ENCODE measurements at regions not wholly inside any gene's neighbourhood (a gene's known extent, or its start where the extent isn't known, plus 50 kb on each side); places are given as distances from the start of the nearest gene placed in this dataset.

DNA sequence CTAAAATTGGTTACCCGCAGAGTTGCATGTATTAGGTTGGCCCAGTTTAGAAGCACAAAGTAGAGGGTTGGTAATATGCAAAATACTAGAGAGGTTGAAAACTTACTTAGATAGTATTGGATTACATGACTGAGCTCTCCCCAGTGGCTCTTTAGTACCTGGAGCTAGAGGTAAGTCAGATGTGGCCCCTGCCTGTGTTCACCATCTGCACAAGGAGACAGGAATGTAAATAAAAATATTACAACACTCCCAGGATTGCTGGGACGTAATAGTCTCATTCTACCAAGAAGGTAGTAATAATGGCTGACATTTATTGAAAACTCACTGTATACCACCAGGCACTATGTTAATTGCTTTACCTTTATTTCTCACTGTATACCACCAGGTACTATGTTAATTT is 129.6 kb downstream of the SLC17A6 start:
- no peak overlapping the region for H3K27ac ChIP-seq (ENCODE audit: low read depth, low read length, severe bottlenecking)
- 88 to 90% methylated on average over 1 of the region's 2 CpGs for WGBS, 2 experiments (ENCODE audit: insufficient coverage in 2 of 2)

DNA sequence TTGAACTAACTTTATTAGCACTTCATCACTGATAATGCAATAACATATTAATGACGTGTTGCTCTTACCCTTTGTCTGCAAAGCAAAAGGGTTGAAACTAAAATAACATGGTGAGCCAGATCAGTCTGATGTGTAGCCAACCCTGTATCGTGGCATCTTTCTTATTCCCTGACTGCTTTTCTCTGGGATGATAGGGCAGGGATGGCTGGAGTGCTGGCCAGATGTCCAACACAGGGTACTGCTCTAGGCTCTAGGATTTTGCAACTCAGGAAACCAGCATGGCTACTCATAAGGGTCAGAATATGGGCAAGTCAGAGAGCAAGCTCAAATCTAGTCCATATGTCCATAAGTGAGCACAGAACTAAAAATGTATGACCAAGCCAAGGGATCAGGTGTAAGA is 129.1 kb downstream of the SLC17A6 start:
- peaks cover 12% of the 10 kb centered on the region for H3K4me1 ChIP-seq (ENCODE audit: control insufficient read depth, insufficient read depth, low read length, poor library complexity, severe bottlenecking)
- 94 to 100% methylated on average over 1 to 2 of the region's 2 CpGs for WGBS, 2 experiments (ENCODE audit: insufficient coverage in 2 of 2)
- H3K36me3 ChIP-seq (ENCODE audit: control insufficient read depth, insufficient read depth, low read length), result no peaks in the 10 kb centered on the region
- H3K27ac ChIP-seq (ENCODE audit: low read depth, low read length, severe bottlenecking), result peak overlapping the region; percentile 57
- no peaks in the 10 kb centered on the region for H3K9me3 ChIP-seq (ENCODE audit: control insufficient read depth, low read length)
- no peak overlapping the region for H3K4me3 ChIP-seq (ENCODE audit: extremely low read depth, insufficient read depth, low read length, poor library complexity, severe bottlenecking)

More for the DNA sequence above, 129.6 kb downstream of the SLC17A6 start:
- Histone ChIP-seq H3K36me3 (ENCODE audit: control insufficient read depth, insufficient read depth, low read length) (no peaks in the 10 kb centered on the region), H3K4me1 (ENCODE audit: control insufficient read depth, insufficient read depth, low read length, poor library complexity, severe bottlenecking) (peaks cover 12% of the 10 kb centered on the region), H3K4me3 (ENCODE audit: extremely low read depth, insufficient read depth, low read length, poor library complexity, severe bottlenecking) (no peak overlapping the region), H3K9me3 (ENCODE audit: control insufficient read depth, low read length) (no peaks in the 10 kb centered on the region)

DNA sequence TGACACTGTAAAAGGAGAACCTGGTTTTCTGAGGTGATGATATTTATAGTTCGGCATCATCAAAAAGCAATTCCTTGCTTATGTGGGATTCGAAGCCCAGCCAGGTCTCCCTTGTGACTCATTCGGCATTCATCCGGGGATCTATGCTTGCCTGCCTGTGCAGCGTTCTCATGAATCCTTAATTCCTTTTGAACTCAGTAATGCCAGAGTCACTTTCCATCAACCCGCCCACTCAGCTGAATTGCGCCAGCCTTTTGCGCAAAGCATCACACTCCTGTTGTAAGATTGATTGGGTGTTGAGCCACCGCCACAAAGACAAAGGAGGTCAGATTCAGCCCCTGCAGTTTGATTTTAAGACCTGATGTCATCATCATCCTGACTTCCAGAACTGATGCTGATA is 128.6 kb downstream of the SLC17A6 start:
- Histone ChIP-seq H3K4me1 (ENCODE audit: control insufficient read depth, insufficient read depth, low read length, poor library complexity, severe bottlenecking) (peaks cover 12% of the 10 kb centered on the region), H3K9me3 (ENCODE audit: control insufficient read depth, low read length) (no peaks in the 10 kb centered on the region), H3K36me3 (ENCODE audit: control insufficient read depth, insufficient read depth, low read length) (no peaks in the 10 kb centered on the region), H3K27ac (ENCODE audit: low read depth, low read length, severe bottlenecking) (peak overlapping the region; percentile 57), H3K4me3 (ENCODE audit: extremely low read depth, insufficient read depth, low read length, poor library complexity, severe bottlenecking) (no peak overlapping the region)
- WGBS, 2 experiments (ENCODE audit: insufficient coverage in 2 of 2), result 65 to 84% methylated on average over 5 to 6 of the region's 9 CpGs

DNA sequence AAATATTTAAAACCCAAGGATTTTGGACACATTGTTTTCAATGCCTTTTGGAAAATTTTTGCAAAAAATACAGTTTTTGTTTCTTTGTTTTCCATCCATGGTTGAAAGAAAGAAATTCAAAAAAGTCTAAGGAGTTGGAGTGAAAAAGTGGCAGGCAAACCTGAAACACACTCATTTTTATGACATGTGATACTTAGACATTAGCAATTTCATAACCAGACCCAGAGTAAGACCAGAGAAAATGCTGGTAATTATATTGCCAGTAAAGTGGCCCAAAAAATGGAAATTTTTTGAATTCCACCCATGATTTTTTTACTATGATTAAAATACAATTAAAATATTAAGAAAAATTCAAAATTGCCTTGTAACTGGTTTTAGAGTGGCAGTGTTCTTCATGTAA is 128.2 kb downstream of the SLC17A6 start:
- Histone ChIP-seq H3K36me3 (ENCODE audit: control insufficient read depth, insufficient read depth, low read length) (no peaks in the 10 kb centered on the region), H3K27ac (ENCODE audit: low read depth, low read length, severe bottlenecking) (peak overlapping the region; percentile 44), H3K4me3 (ENCODE audit: extremely low read depth, insufficient read depth, low read length, poor library complexity, severe bottlenecking) (no peak overlapping the region), H3K4me1 (ENCODE audit: control insufficient read depth, insufficient read depth, low read length, poor library complexity, severe bottlenecking) (peaks cover 12% of the 10 kb centered on the region), H3K9me3 (ENCODE audit: control insufficient read depth, low read length) (no peaks in the 10 kb centered on the region)

DNA sequence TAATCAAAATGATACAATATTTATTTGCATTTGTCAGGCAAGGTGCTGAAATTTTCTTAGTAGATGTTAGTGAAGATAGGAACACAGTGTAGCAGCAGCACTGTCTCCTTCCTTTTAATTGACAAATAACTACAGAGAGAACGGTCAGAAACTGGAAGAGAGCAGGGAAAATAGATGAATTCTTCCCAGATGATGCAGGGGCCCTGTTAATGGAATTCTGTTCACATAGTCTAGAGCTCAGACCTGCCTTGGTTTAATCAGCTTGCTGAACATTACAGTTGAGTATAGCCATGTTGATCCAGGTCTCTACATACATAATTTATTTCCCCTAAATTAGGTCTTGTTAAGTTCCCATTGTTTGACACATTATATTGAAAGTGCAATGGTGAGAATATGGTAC is 127.4 kb downstream of the SLC17A6 start:
- H3K4me3 ChIP-seq (ENCODE audit: extremely low read depth, insufficient read depth, low read length, poor library complexity, severe bottlenecking), result no peak overlapping the region
- H3K36me3 ChIP-seq (ENCODE audit: control insufficient read depth, insufficient read depth, low read length), result no peaks in the 10 kb centered on the region
- H3K9me3 ChIP-seq (ENCODE audit: control insufficient read depth, low read length), result peaks cover 5% of the 10 kb centered on the region
- WGBS, 2 experiments (ENCODE audit: insufficient coverage in 2 of 2), result 80% methylated on average over 1 of the region's 1 CpG; no CpG with 5 or more reads in 1 of the 2 experiments
- H3K4me1 ChIP-seq (ENCODE audit: control insufficient read depth, insufficient read depth, low read length, poor library complexity, severe bottlenecking), result peaks cover 12% of the 10 kb centered on the region
- H3K27ac ChIP-seq (ENCODE audit: low read depth, low read length, severe bottlenecking), result no peak overlapping the region

DNA sequence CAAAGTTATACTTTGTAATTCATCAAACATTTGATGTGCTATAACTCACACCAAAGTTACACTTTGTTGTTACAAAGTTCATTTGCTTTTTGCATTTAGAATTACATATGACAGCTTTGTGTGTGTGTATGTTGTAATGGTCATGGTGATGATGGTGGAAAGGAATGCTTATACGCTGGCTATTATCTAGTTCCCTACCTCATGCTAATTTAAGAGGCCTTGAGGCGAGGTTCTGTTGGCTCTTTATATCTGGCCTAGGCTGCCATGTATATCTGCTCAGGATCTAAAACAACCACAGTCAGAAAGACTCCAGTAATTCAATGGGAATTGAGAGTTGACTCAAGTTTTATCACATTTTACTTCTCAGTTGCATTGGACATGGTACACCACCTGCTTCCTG is 123.4 kb downstream of the SLC17A6 start:
- peaks cover 18% of the 10 kb centered on the region for H3K4me1 ChIP-seq (ENCODE audit: control insufficient read depth, insufficient read depth, low read length, poor library complexity, severe bottlenecking)
- H3K9me3 ChIP-seq (ENCODE audit: control insufficient read depth, low read length), result peaks cover 15% of the 10 kb centered on the region
- no peak overlapping the region for H3K4me3 ChIP-seq (ENCODE audit: extremely low read depth, insufficient read depth, low read length, poor library complexity, severe bottlenecking)
- WGBS, 2 experiments (ENCODE audit: insufficient coverage in 2 of 2), result 83% methylated on average over 1 of the region's 2 CpGs; no CpG with 5 or more reads in 1 of the 2 experiments
- H3K36me3 ChIP-seq (ENCODE audit: control insufficient read depth, insufficient read depth, low read length), result no peaks in the 10 kb centered on the region
- H3K27ac ChIP-seq (ENCODE audit: low read depth, low read length, severe bottlenecking), result no peak overlapping the region

DNA sequence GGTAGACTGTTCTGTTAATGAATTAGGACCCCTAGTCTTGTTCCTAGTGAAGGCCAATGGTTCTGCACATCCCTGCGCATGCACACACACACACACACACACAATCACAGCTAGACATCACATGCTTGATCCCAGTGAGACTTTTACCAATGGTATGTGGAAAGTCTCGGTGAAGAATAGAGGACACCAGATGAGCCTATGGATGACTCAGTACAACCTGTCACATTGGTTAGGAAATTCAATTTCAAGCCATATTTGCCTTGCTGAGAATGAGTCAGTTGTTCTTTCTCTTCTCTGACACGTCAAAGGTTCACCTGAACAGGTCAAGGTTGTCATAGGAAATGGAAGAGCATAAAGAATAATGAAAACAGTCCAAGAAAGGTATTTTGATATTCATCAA is 122.0 kb downstream of the SLC17A6 start:
- Histone ChIP-seq H3K9me3 (ENCODE audit: control insufficient read depth, low read length) (peaks cover 15% of the 10 kb centered on the region), H3K4me1 (ENCODE audit: control insufficient read depth, insufficient read depth, low read length, poor library complexity, severe bottlenecking) (peaks cover 10% of the 10 kb centered on the region), H3K36me3 (ENCODE audit: control insufficient read depth, insufficient read depth, low read length) (no peaks in the 10 kb centered on the region), H3K27ac (ENCODE audit: low read depth, low read length, severe bottlenecking) (no peak overlapping the region), H3K4me3 (ENCODE audit: extremely low read depth, insufficient read depth, low read length, poor library complexity, severe bottlenecking) (no peak overlapping the region)
- 100% methylated on average over 1 of the region's 3 CpGs for WGBS, 2 experiments (ENCODE audit: insufficient coverage in 2 of 2)

DNA sequence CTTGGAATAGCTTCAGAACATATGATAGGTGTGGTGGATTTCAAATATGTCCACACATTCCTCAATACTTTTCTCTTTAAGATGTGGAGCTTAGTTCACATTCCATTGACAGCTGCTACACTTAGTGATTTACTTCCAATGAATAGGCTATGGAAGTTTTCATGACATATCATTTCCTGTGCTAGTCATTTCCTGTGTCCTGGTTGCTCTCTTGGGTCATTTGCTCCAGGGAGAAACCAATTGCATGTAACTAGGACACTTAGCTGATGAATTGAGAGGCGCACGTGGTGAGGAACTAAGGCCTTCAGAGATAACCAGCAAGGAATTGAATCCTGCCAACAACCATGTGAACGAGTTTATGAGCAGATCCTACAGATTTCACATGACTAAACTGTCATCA is 120.9 kb downstream of the SLC17A6 start:
- peaks cover 15% of the 10 kb centered on the region for H3K9me3 ChIP-seq (ENCODE audit: control insufficient read depth, low read length)
- no peak overlapping the region for H3K4me3 ChIP-seq (ENCODE audit: extremely low read depth, insufficient read depth, low read length, poor library complexity, severe bottlenecking)

DNA sequence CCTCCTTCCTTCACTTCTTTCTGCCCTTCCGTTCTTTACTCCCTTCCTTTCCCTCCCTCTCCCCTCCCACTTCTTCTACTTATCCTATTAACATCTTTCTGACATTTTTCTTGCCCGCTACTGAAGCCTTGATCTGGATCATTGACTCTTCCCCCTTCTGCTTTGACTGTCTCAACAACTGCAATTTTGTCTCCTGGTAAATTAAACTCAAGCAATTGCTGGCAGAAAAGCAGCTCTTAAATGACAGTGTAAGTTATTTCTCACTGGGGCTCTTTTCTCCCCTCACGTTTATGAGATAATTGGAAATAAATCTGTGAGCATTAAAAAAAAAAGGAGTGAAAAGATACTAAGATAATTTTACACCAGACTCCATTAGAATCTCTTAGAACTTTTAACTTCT is 120.0 kb downstream of the SLC17A6 start:
- Histone ChIP-seq H3K4me3 (ENCODE audit: extremely low read depth, insufficient read depth, low read length, poor library complexity, severe bottlenecking) (no peak overlapping the region), H3K4me1 (ENCODE audit: control insufficient read depth, insufficient read depth, low read length, poor library complexity, severe bottlenecking) (peaks cover 10% of the 10 kb centered on the region), H3K36me3 (ENCODE audit: control insufficient read depth, insufficient read depth, low read length) (no peaks in the 10 kb centered on the region), H3K9me3 (ENCODE audit: control insufficient read depth, low read length) (peaks cover 15% of the 10 kb centered on the region), H3K27ac (ENCODE audit: low read depth, low read length, severe bottlenecking) (no peak overlapping the region)
- 83 to 87% methylated on average over 2 of the region's 3 CpGs for WGBS, 2 experiments (ENCODE audit: insufficient coverage in 2 of 2)

More for the DNA sequence above, 120.9 kb downstream of the SLC17A6 start:
- Histone ChIP-seq H3K4me1 (ENCODE audit: control insufficient read depth, insufficient read depth, low read length, poor library complexity, severe bottlenecking) (peaks cover 10% of the 10 kb centered on the region), H3K36me3 (ENCODE audit: control insufficient read depth, insufficient read depth, low read length) (no peaks in the 10 kb centered on the region), H3K27ac (ENCODE audit: low read depth, low read length, severe bottlenecking) (peak overlapping the region; percentile 80)
- WGBS, 2 experiments (ENCODE audit: insufficient coverage in 2 of 2), result 70 to 81% methylated on average over 2 to 3 of the region's 3 CpGs

DNA sequence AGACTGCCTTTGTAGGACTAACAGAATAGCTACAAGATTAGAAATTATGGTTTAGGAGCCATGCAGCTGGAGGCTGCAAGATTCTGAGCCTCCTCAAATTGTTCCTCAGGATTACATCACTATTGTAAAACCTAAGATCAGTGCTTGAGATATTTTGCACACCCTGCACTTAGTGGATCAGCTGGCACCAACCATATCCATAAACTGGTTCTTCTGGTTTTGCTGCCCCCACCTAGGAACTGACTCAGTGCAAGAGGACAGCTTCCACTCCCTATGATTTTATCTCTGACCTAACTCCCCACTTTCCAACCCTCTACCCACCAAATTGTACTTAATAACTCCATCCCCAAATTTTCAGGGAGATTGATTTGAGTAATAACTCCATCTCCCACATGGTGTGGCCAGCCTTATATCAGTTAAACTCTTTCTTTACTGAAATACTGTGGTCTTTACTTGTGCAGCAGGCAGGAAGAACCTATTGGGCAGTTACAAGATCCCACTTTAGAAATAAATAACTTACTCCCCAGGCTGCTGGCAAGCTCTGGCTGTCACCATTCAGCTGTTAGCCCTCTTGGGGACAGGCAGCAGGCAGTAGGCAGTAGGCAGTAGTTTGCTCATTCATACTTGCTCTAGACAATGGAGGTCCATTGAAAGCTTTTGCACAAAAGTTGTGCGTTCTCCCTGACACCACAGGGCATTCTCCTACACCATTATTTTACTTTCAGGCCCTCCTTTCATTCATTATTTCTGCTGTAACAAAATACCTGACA is 119.0 kb downstream of the SLC17A6 start:
- WGBS, 2 experiments (ENCODE audit: insufficient coverage in 2 of 2), result no CpG with 5 or more reads among the region's 1 CpG
- Histone ChIP-seq H3K9me3 (ENCODE audit: control insufficient read depth, low read length) (peaks cover 15% of the 10 kb centered on the region), H3K27ac (ENCODE audit: low read depth, low read length, severe bottlenecking) (no peak overlapping the region), H3K4me3 (ENCODE audit: extremely low read depth, insufficient read depth, low read length, poor library complexity, severe bottlenecking) (no peak overlapping the region), H3K36me3 (ENCODE audit: control insufficient read depth, insufficient read depth, low read length) (no peaks in the 10 kb centered on the region), H3K4me1 (ENCODE audit: control insufficient read depth, insufficient read depth, low read length, poor library complexity, severe bottlenecking) (peaks cover 10% of the 10 kb centered on the region)

DNA sequence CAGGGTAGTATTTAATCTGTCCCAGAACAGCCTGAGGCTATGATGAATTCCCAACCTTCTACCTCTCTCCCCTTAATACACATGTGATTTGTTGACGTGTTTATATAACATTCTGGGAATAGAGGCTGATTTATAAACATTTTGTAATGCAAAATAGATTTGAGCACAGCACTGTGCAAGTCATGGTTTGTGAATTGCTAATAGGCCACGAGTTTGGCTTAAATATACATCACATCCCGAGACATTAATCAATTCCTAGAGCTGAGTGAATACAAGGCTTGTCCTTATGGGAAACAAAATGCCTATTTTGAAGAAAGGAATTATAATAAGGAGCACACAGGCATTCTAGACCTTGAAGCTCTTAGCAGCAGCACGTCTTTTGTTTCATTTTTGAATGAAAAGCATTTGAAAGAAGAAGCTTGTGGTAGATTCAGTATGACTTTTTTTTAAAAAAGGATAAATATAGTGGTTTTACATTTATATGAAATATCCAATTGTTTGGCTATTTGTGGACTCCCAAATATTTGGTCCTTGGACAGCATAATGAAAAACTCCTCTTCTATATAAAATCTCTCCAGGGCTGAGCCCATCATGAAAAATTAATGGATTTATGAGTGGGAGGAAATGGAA is 116.4 kb downstream of the SLC17A6 start:
- Histone ChIP-seq H3K36me3 (ENCODE audit: control insufficient read depth, insufficient read depth, low read length) (no peaks in the 10 kb centered on the region), H3K9me3 (ENCODE audit: control insufficient read depth, low read length) (peaks cover 2% of the 10 kb centered on the region), H3K4me3 (ENCODE audit: extremely low read depth, insufficient read depth, low read length, poor library complexity, severe bottlenecking) (no peak overlapping the region), H3K27ac (ENCODE audit: low read depth, low read length, severe bottlenecking) (no peak overlapping the region), H3K4me1 (ENCODE audit: control insufficient read depth, insufficient read depth, low read length, poor library complexity, severe bottlenecking) (peaks cover 13% of the 10 kb centered on the region)
- WGBS, 2 experiments (ENCODE audit: insufficient coverage in 2 of 2), result 80 to 100% methylated on average over 1 of the region's 4 CpGs

All from mesodermal cell (in vitro differentiated cells).